SK-N-SH (cell line): ENCODE measurements at regions not wholly inside any gene's neighbourhood (a gene's known extent, or its start where the extent isn't known, plus 50 kb on each side); places are given as distances from the start of the nearest gene placed in this dataset.

Source experiments
- CTCF ChIA-PET: fragments of 300-600, 350-600 bp; formaldehyde crosslinking; extraction: SDS; loops from one replicate; lab custom pipeline; 2021; lab: Yijun Ruan, JAX
- POLR2A ChIA-PET: fragments of 350-600 bp; sonication (Branson Sonifier 250); formaldehyde crosslinking; extraction: SDS; loops from one replicate; lab custom pipeline; 2020; ENCODE audit warnings: antibody characterized with exemption, inconsistent platforms; lab: Yijun Ruan, JAX
- DNase-seq: peaks from one replicate; pipeline ENCODE4 v3.0.0; 2012
- H2AFZ ChIP-seq: fragments of 200-600 bp; sonication (generic); 2 replicates; pipeline ENCODE4 v1.8.1; 2016; ENCODE audit warnings: antibody characterized with exemption, mild to moderate bottlenecking, low read depth
- H3F3A ChIP-seq: fragments of 200-600 bp; sonication (generic); replicated peaks from 2 replicates; pipeline ENCODE3; 2016; ENCODE audit warnings: antibody characterized with exemption, mild to moderate bottlenecking; ENCODE audit not compliant: insufficient read depth
- H3K27ac ChIP-seq, 2 experiments: fragments of 200-500 bp in 1 of 2; fragments of 200-600 bp in 1 of 2; sonication (Bioruptor generic) in 1 of 2; sonication (generic), shearing (Covaris generic) in 1 of 2; 2 replicates each; pipeline versions ENCODE4 v1.5.1 to v1.6.1; 2014 to 2016; ENCODE audit warnings: low read depth in 2 of 2, inconsistent platforms in 1 of 2, low read length in 1 of 2, mild to moderate bottlenecking in 1 of 2, mixed read lengths in 1 of 2
- H3K27me3 ChIP-seq: fragments of 200-600 bp; sonication (generic), shearing (Covaris generic); 2 replicates; pipeline ENCODE4 v1.6.1; 2016; ENCODE audit warnings: mixed run types; ENCODE audit not compliant: insufficient read depth
- H3K36me3 ChIP-seq, 2 experiments: fragments of 200-500 bp in 1 of 2; fragments of 200-600 bp in 1 of 2; sonication (Bioruptor generic) in 1 of 2; sonication (generic) in 1 of 2; replicated peaks in 1 of 2; 2 replicates each; pipeline versions ENCODE3 to v1.5.1; 2014 to 2016; ENCODE audit warnings: low read length in 1 of 2, mild to moderate bottlenecking in 1 of 2; ENCODE audit not compliant: insufficient read depth in 2 of 2, control insufficient read depth in 1 of 2
- H3K4me1 ChIP-seq, 2 experiments: fragments of 200-500 bp in 1 of 2; fragments of 200-600 bp in 1 of 2; sonication (Bioruptor generic) in 1 of 2; sonication (generic), shearing (Covaris generic) in 1 of 2; 2 replicates each; pipeline versions ENCODE4 v1.5.1 to v1.6.1; 2014 to 2016; ENCODE audit warnings: low read depth in 1 of 2, low read length in 1 of 2, mixed run types in 1 of 2; ENCODE audit not compliant: insufficient read depth in 2 of 2, control insufficient read depth in 1 of 2
- H3K4me2 ChIP-seq: fragments of 200-600 bp; sonication (generic), shearing (Covaris generic); 2 replicates; pipeline ENCODE4 v1.6.1; 2017; ENCODE audit warnings: mixed run types
- H3K4me3 ChIP-seq, 2 experiments: fragments of 200-500 bp in 1 of 2; fragments of 200-600 bp in 1 of 2; sonication (Bioruptor generic) in 1 of 2; sonication (generic), shearing (Covaris generic) in 1 of 2; 2 replicates each; pipeline versions ENCODE4 v1.5.1 to v1.8.1; 2014 to 2016; ENCODE audit warnings: low read depth in 2 of 2, inconsistent platforms in 1 of 2, low read length in 1 of 2, mild to moderate bottlenecking in 1 of 2, mixed read lengths in 1 of 2, moderate library complexity in 1 of 2
- H3K79me2 ChIP-seq: fragments of 200-600 bp; sonication (generic); 2 replicates; pipeline ENCODE4 v1.8.1; 2017; ENCODE audit warnings: mild to moderate bottlenecking; ENCODE audit not compliant: insufficient read depth
- H3K9ac ChIP-seq: fragments of 200-600 bp; sonication (generic); 2 replicates; pipeline ENCODE4 v1.6.1; 2017; ENCODE audit warnings: mixed run types
- H3K9me2 ChIP-seq: fragments of 200-600 bp; sonication (generic); 2 replicates; pipeline ENCODE4 v1.6.1; 2017; ENCODE audit warnings: mixed run types
- H3K9me3 ChIP-seq: fragments of 200-600 bp; sonication (generic); 2 replicates; pipeline ENCODE4 v1.6.1; 2017; ENCODE audit warnings: mixed run types, mild to moderate bottlenecking, moderate library complexity
- H4K20me1 ChIP-seq: fragments of 200-600 bp; sonication (generic); 2 replicates; pipeline ENCODE4 v1.6.1; 2017; ENCODE audit warnings: mild to moderate bottlenecking, mixed run types; ENCODE audit not compliant: insufficient read depth
- EP300 ChIP-seq, 2 experiments: IDR thresholded peaks; 2 replicates each; pipeline versions ENCODE4 v1.4.0 to v1.6.1; 2012; ENCODE audit warnings: borderline replicate concordance in 1 of 2, low read depth in 1 of 2, low read length in 1 of 2
- FOXJ3 ChIP-seq: sonication (generic); formaldehyde crosslinking; IDR thresholded peaks from 2 replicates; pipeline ENCODE4 v1.5.1; 2020; ENCODE audit warnings: mild to moderate bottlenecking, missing genetic modification reagents
- GABPA ChIP-seq: IDR thresholded peaks from 2 replicates; pipeline ENCODE4 v1.4.0; 2012; ENCODE audit warnings: low read depth, mild to moderate bottlenecking
- JUND ChIP-seq: IDR thresholded peaks from 2 replicates; pipeline ENCODE4 v1.4.0; 2012
- NRF1 ChIP-seq: IDR thresholded peaks from 2 replicates; pipeline ENCODE4 v1.6.1; 2012; ENCODE audit warnings: low read depth, mild to moderate bottlenecking, low read length
- POLR2AphosphoS5 ChIP-seq: IDR thresholded peaks from 2 replicates; pipeline ENCODE4 v1.6.1; 2012; ENCODE audit warnings: low read depth, low read length
- RCOR1 ChIP-seq: fragments of 150-350 bp; IDR thresholded peaks from 2 replicates; pipeline ENCODE4 v1.6.1; 2017; ENCODE audit warnings: antibody characterized with exemption, low read length
- RFX5 ChIP-seq: IDR thresholded peaks from 2 replicates; pipeline ENCODE4 v1.6.1; 2012; ENCODE audit warnings: mild to moderate bottlenecking, improper control_type of control experiment, low read length
- RXRA ChIP-seq: IDR thresholded peaks from 2 replicates; pipeline ENCODE4 v1.4.0; 2012; ENCODE audit warnings: low read depth, mild to moderate bottlenecking, borderline replicate concordance
- SIN3A ChIP-seq: IDR thresholded peaks from 2 replicates; pipeline ENCODE4 v1.6.1; 2012; ENCODE audit warnings: low read depth, mild to moderate bottlenecking, low read length, moderate library complexity, borderline replicate concordance
- SMC3 ChIP-seq: IDR thresholded peaks from 2 replicates; pipeline ENCODE4 v1.6.1; 2012; ENCODE audit warnings: low read depth, low read length, improper control_type of control experiment
- TAF1 ChIP-seq: IDR thresholded peaks from 2 replicates; pipeline ENCODE4 v1.6.1; 2012; ENCODE audit warnings: low read depth, mild to moderate bottlenecking, low read length, moderate library complexity, borderline replicate concordance
- TCF12 ChIP-seq: IDR thresholded peaks from 2 replicates; pipeline ENCODE4 v1.4.0; 2012
- TEAD4 ChIP-seq: IDR thresholded peaks from 2 replicates; pipeline ENCODE4 v1.4.0; 2012; ENCODE audit warnings: mild to moderate bottlenecking, borderline replicate concordance; ENCODE audit not compliant: insufficient read depth
- YY1 ChIP-seq: IDR thresholded peaks from 2 replicates; pipeline ENCODE4 v1.4.0; 2012; ENCODE audit warnings: low read depth, mild to moderate bottlenecking
- ZBTB33 ChIP-seq: IDR thresholded peaks from 2 replicates; pipeline ENCODE4 v1.4.0; 2012; ENCODE audit warnings: low read depth, borderline replicate concordance
- WGBS: methylation state at CpG from one replicate; pipeline ENCODE4 v1.1.6; 2017; ENCODE audit warnings: low lambda C conversion rate; 5-methylcytosine and 5-hydroxymethylcytosine counted together
- TF ChIP-seq, protein P1 (sequence below): fragments of 200-600 bp; sonication (generic); IDR thresholded peaks from 2 replicates; pipeline ENCODE4 v1.6.1; 2017; ENCODE audit warnings: antibody characterized with exemption, mild to moderate bottlenecking, moderate library complexity
- TF ChIP-seq, protein P2 (sequence below): IDR thresholded peaks from 2 replicates; pipeline ENCODE4 v1.6.1; 2012; ENCODE audit warnings: mild to moderate bottlenecking, low read depth, low read length, moderate library complexity

GRCh38 chr12:42886160-42886559, 296.6 kb upstream of the PRICKLE1 start:
- no peaks in the 10 kb centered on the region for H3K9me2 ChIP-seq
- ChIA-PET CTCF (no interaction called here), POLR2A (no interaction called here)
- WGBS, result 11% methylated on average over 3 of the region's 3 CpGs
- no peak overlapping the region for H3K27ac ChIP-seq
- H3K27me3 ChIP-seq, result no peaks in the 10 kb centered on the region
- no peaks in the 10 kb centered on the region for H3K9me3 ChIP-seq
- TF ChIP-seq GABPA (no peak), TAF1 (no peak), POLR2AphosphoS5 (no peak), TCF12 (no peak), EP300 (IDR thresholded peaks at IDR 0.05; ENCODE audit: borderline replicate concordance in 1 of 2, low read depth in 1 of 2, low read length in 1 of 2) (no peak), TEAD4 (no peak), SIN3A (no peak), SMC3 (no peak), FOXJ3 (no peak), RXRA (no peak), ZBTB33 (no peak), RFX5 (no peak), RCOR1 (no peak), YY1 (no peak), NRF1 (no peak), JUND (no peak)
- TF ChIP-seq, protein P1, sequence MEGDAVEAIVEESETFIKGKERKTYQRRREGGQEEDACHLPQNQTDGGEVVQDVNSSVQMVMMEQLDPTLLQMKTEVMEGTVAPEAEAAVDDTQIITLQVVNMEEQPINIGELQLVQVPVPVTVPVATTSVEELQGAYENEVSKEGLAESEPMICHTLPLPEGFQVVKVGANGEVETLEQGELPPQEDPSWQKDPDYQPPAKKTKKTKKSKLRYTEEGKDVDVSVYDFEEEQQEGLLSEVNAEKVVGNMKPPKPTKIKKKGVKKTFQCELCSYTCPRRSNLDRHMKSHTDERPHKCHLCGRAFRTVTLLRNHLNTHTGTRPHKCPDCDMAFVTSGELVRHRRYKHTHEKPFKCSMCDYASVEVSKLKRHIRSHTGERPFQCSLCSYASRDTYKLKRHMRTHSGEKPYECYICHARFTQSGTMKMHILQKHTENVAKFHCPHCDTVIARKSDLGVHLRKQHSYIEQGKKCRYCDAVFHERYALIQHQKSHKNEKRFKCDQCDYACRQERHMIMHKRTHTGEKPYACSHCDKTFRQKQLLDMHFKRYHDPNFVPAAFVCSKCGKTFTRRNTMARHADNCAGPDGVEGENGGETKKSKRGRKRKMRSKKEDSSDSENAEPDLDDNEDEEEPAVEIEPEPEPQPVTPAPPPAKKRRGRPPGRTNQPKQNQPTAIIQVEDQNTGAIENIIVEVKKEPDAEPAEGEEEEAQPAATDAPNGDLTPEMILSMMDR, result no peak
- TF ChIP-seq, protein P2, sequence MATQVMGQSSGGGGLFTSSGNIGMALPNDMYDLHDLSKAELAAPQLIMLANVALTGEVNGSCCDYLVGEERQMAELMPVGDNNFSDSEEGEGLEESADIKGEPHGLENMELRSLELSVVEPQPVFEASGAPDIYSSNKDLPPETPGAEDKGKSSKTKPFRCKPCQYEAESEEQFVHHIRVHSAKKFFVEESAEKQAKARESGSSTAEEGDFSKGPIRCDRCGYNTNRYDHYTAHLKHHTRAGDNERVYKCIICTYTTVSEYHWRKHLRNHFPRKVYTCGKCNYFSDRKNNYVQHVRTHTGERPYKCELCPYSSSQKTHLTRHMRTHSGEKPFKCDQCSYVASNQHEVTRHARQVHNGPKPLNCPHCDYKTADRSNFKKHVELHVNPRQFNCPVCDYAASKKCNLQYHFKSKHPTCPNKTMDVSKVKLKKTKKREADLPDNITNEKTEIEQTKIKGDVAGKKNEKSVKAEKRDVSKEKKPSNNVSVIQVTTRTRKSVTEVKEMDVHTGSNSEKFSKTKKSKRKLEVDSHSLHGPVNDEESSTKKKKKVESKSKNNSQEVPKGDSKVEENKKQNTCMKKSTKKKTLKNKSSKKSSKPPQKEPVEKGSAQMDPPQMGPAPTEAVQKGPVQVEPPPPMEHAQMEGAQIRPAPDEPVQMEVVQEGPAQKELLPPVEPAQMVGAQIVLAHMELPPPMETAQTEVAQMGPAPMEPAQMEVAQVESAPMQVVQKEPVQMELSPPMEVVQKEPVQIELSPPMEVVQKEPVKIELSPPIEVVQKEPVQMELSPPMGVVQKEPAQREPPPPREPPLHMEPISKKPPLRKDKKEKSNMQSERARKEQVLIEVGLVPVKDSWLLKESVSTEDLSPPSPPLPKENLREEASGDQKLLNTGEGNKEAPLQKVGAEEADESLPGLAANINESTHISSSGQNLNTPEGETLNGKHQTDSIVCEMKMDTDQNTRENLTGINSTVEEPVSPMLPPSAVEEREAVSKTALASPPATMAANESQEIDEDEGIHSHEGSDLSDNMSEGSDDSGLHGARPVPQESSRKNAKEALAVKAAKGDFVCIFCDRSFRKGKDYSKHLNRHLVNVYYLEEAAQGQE, result no peak
- H2AFZ ChIP-seq, result no peak overlapping the region
- H3F3A ChIP-seq, result no peaks in the 10 kb centered on the region
- H3K4me2 ChIP-seq, result no peak overlapping the region
- no peaks in the 10 kb centered on the region for H3K79me2 ChIP-seq
- no peak overlapping the region for H3K9ac ChIP-seq
- no peak for DNase-seq
- H3K36me3 ChIP-seq, result no peaks in the 10 kb centered on the region
- no peaks in the 10 kb centered on the region for H3K4me1 ChIP-seq
- H3K4me3 ChIP-seq, result no peak overlapping the region
- H4K20me1 ChIP-seq, result no peaks in the 10 kb centered on the region
